ENCODE measurements at regions not wholly inside any gene's neighbourhood (a gene's known extent, or its start where the extent isn't known, plus 50 kb on each side); places are given as distances from the start of the nearest gene placed in this dataset. TPM values are rescaled to one million over a fixed set of nuclear protein-coding genes. Genes with fewer than 3 reads are reported as not detected.
"Not testable (repeated sequence)": the region's sequence is repeated elsewhere in the genome, so short reads cannot be mapped to it uniquely, and the experiment has no call there.

DNA sequence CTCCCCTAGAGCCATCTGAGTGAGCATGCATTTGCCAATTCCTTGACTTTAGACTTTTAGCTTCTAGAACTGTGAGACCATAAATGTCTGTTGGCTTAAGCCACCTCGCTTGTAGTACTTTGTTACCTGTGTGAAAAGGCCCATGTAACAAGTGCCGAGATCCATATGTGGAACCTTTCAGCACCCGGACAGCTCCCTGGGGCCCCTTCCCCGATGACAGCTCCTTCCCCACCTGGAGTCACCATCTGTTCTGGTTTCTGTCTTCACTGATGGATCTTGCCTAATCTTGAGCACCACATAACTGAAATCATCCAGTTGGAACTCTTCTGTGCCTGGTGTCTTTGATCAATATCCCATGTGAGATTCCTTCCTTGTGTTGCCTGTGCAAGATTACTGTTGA is 78.9 kb upstream of the EEF2KMT start:
- no peak for DNase-seq (ENCODE audit: low spot score)

GRCh38 chr16:5175266-5175665 is 77.7 kb upstream of the EEF2KMT start:
- DNase-seq (ENCODE audit: low spot score) = no peak

DNA sequence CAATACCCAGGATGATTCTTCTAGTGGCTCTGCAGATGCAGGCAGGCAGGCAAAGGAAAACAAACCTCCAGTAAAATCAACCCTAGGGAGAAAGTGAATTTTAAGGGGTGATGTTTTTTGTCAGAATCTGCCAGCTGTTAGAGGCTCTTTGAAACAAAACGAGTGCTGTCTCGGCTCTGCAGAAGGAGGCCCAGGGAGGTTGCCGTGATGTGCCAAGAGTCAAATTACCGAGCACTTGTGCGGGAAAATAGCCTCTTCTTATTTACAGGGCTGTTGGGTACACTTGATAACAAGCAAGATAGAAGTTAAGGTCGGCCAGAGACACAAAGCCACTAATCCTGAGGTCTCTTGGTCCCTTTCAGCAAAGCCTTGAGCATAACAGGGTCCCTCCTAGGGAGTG is 68.9 kb upstream of the EEF2KMT start:
- no peak for DNase-seq (ENCODE audit: low spot score)

- DNase-seq (ENCODE audit: low spot score) = not testable (repeated sequence)
These were observed 67.8 kb upstream of the EEF2KMT start for GRCh38 chr16:5165429-5165828.

GRCh38 chr16:5162801-5163200 is 65.2 kb upstream of the EEF2KMT start:
- DNase-seq (ENCODE audit: low spot score) = not testable (repeated sequence)

- not testable (repeated sequence) for DNase-seq (ENCODE audit: low spot score)
These were observed 64.3 kb upstream of the EEF2KMT start for GRCh38 chr16:5161888-5162287.

DNA sequence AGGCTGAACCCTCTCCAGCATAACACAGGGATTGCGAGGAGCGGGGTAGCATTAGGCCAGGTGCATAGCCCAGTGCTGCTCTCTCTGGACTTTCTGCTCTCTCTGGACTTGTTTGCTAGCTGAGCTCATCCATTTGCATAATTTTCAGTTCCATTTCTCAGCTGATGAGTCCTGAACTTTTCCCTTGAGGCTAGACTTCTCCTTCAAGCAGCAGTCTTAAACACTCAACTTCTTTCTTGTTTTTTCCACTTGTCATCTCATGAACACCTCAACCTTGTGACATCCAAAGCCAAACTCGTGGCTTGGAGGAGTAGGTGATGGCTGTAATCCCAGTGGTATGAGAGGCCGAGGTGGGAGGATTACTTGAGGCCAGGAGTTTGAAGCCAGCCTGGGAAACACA is 62.4 kb upstream of the EEF2KMT start:
- DNase-seq (ENCODE audit: low spot score) = not testable (repeated sequence)

- DNase-seq (ENCODE audit: low spot score) = not testable (repeated sequence)
These were observed 61.9 kb upstream of the EEF2KMT start for GRCh38 chr16:5159537-5159936.

- no peak for DNase-seq (ENCODE audit: low spot score)
These were observed 60.9 kb upstream of the EEF2KMT start for GRCh38 chr16:5158494-5158893.

- DNase-seq (ENCODE audit: low spot score) = not testable (repeated sequence)
These were observed 58.9 kb upstream of the EEF2KMT start for GRCh38 chr16:5156486-5156885.

DNA sequence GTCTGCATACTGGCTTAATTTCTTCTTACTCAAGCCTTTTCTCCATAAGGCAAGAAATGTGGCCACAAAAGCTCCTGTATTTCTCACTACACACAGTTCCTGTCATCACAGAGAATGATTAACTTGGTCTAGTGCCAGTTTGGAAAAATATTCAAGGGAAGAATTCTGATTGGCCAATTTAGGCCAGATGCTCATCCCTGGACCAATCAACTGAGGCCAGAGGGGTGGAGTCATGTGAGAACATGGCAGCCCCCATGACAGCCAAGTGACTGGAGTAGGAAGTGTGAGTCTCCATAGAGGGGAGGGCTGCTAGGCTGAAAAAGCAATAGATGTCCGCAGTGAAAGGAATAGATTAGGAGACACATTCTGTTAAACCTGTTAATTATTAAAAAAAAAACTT is 56.4 kb upstream of the EEF2KMT start:
- not testable (repeated sequence) for DNase-seq (ENCODE audit: low spot score)

GRCh38 chr16:5151409-5151808 is 53.8 kb upstream of the EEF2KMT start:
- not testable (repeated sequence) for DNase-seq (ENCODE audit: low spot score)

Small RNA genes lying in the stretch of these regions (small RNA-seq; reads per million reads assigned to genes)
- gene AC007012.1 = not detected
- not detected for gene MIR8065
- gene RNU6-328P = not detected
- not detected for gene RNU6-457P
- not detected for gene RNU7-99P
- gene SNRPCP20 = not detected

All from HT-29 (cell line).